ENCODE measurements at regions not wholly inside any gene's neighbourhood (a gene's known extent, or its start where the extent isn't known, plus 50 kb on each side); places are given as distances from the start of the nearest gene placed in this dataset.

DNA sequence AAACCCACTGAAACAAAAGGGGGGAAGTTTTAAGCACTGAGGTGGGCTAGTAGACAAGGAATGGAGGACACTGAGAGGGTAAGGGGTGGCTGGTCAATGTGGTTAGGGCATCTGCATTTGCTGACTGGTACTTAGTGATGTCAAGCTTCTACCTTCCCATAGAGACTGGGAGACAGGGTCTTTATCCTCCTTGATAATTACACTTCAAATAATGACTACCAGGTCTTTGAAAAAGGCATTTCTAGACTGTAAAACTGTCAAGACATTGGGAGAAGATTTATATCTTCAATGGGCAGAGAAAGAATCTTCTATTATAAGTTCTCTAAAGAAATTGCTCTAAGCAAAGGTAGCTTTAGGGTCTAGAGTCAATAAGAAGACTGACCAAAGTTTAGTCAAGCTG lies 1490.8 kb upstream of the PCDH20 start:
- TF ChIP-seq, protein P1, sequence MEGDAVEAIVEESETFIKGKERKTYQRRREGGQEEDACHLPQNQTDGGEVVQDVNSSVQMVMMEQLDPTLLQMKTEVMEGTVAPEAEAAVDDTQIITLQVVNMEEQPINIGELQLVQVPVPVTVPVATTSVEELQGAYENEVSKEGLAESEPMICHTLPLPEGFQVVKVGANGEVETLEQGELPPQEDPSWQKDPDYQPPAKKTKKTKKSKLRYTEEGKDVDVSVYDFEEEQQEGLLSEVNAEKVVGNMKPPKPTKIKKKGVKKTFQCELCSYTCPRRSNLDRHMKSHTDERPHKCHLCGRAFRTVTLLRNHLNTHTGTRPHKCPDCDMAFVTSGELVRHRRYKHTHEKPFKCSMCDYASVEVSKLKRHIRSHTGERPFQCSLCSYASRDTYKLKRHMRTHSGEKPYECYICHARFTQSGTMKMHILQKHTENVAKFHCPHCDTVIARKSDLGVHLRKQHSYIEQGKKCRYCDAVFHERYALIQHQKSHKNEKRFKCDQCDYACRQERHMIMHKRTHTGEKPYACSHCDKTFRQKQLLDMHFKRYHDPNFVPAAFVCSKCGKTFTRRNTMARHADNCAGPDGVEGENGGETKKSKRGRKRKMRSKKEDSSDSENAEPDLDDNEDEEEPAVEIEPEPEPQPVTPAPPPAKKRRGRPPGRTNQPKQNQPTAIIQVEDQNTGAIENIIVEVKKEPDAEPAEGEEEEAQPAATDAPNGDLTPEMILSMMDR (IDR thresholded peaks at IDR 0.05; ENCODE audit: low read length), result no peak
- TF ChIP-seq EZH2 (optimal IDR thresholded peaks at IDR 0.05; ENCODE audit: low read depth, low read length), result no peak
- no peak for TF ChIP-seq EZH2phosphoT487 (IDR thresholded peaks at IDR 0.05; ENCODE audit: low read length)

Data from MM.1S (cell line).